ENCODE measurements at regions not wholly inside any gene's neighbourhood (a gene's known extent, or its start where the extent isn't known, plus 50 kb on each side); places are given as distances from the start of the nearest gene placed in this dataset.

DNA sequence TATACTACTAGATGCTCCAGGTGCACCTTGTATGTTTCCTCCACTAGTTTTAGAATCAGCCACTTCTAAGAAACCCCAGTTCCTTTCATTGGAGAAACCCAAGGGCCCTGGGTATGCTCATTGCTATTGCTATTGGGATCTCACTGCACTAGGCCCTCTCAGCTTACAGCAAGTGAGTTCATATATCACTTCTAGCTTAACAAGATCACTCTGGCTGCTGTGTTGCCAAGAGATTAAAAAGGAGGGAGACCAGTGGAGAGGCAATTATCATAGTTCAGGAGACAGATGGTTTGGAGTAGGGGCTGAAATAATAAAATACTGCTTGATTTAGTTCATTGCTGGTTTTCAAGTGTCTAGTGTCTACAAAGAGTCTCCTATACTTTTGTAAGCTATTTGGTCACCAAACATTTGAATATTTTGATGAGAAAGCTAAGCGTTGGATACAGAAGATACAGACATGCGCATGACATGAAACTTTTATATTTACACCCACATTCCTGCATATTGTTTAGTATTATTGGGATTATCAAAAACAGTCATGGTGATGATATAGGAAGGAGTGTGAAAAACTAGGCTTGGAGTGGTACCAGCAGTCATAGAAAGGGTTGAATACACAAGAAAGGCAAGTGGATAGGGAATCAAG lies 671.9 kb downstream of the ADGRL2 start:
- TF ChIP-seq GATA3 (IDR thresholded peaks at IDR 0.05; ENCODE audit: low read depth, low read length), result no peak
- no peak for TF ChIP-seq GATA2 (IDR thresholded peaks at IDR 0.05; ENCODE audit: low read depth, low read length)
